Right atrium auricular region (tissue), 2 donors: ENCODE measurements at regions not wholly inside any gene's neighbourhood (a gene's known extent, or its start where the extent isn't known, plus 50 kb on each side); places are given as distances from the start of the nearest gene placed in this dataset.

Source experiments
- DNase-seq: peaks from one replicate; pipeline ENCODE4 v3.0.0-alpha.2; 2019; ENCODE audit warnings: low spot score
- H3K27ac ChIP-seq, 2 donors: fragments of 200-600 bp; sonication (generic); 1 replicate in 1 of 2; 2 replicates in 1 of 2; pipeline ENCODE4 v1.5.1; 2016 to 2019
- H3K27me3 ChIP-seq, 2 donors: fragments of 200-600 bp; sonication (generic); one replicate each; pipeline versions ENCODE4 v1.5.1 to v1.6.0; 2017 to 2019
- H3K36me3 ChIP-seq: fragments of 200-600 bp; sonication (generic); one replicate; pipeline ENCODE4 v1.5.1; 2016
- H3K4me1 ChIP-seq, 2 donors: fragments of 200-600 bp; sonication (generic); one replicate each; pipeline versions ENCODE4 v1.5.1 to v1.6.0; 2017 to 2019
- H3K4me3 ChIP-seq, 2 donors: fragments of 200-600 bp; sonication (generic); 1 replicate in 1 of 2; 2 replicates in 1 of 2; pipeline ENCODE4 v1.5.1; 2017 to 2019; ENCODE audit warnings: mild to moderate bottlenecking in 1 of 2, moderate library complexity in 1 of 2
- H3K9me3 ChIP-seq, 2 donors: fragments of 200-600 bp; sonication (generic); one replicate each; pipeline ENCODE4 v1.5.1; 2019
- CTCF ChIP-seq, 2 donors: fragments of 200-600 bp; sonication (generic); IDR thresholded peaks; one replicate each; pipeline ENCODE4 v1.5.1; 2019; ENCODE audit warnings: antibody characterized with exemption in 2 of 2

- H3K27me3 ChIP-seq = no peaks in the 10 kb centered on the region
- H3K27ac ChIP-seq = no peak overlapping the region
- H3K9me3 ChIP-seq = no peaks in the 10 kb centered on the region
- TF ChIP-seq CTCF (IDR thresholded peaks at IDR 0.05) = no peak
- no peaks in the 10 kb centered on the region for H3K36me3 ChIP-seq
- DNase-seq = no peak
- no peak overlapping the region for H3K4me3 ChIP-seq
- H3K4me1 ChIP-seq = no peaks in the 10 kb centered on the region
These were observed 129.3 kb upstream of the GJB5 start for GRCh38 chr1:34625521-34626015.

GRCh38 chr1:34627465-34628240 is 127.2 kb upstream of the GJB5 start:
- Histone ChIP-seq H3K36me3 (no peaks in the 10 kb centered on the region), H3K27ac (no peak overlapping the region), H3K4me1 (no peaks in the 10 kb centered on the region), H3K9me3 (no peaks in the 10 kb centered on the region), H3K27me3 (no peaks in the 10 kb centered on the region), H3K4me3 (no peak overlapping the region)
- no peak for DNase-seq
- no peak for TF ChIP-seq CTCF (IDR thresholded peaks at IDR 0.05)

GRCh38 chr1:34631126-34631525 is 123.7 kb upstream of the GJB5 start:
- no peaks in the 10 kb centered on the region for H3K36me3 ChIP-seq
- no peaks in the 10 kb centered on the region for H3K9me3 ChIP-seq
- no peaks in the 10 kb centered on the region for H3K4me1 ChIP-seq
- DNase-seq = no peak
- no peak for TF ChIP-seq CTCF (IDR thresholded peaks at IDR 0.05)
- no peak overlapping the region for H3K4me3 ChIP-seq
- H3K27me3 ChIP-seq = no peaks in the 10 kb centered on the region
- no peak overlapping the region for H3K27ac ChIP-seq

GRCh38 chr1:34639701-34640100 is 115.1 kb upstream of the GJB5 start:
- H3K9me3 ChIP-seq = no peaks in the 10 kb centered on the region
- TF ChIP-seq CTCF (IDR thresholded peaks at IDR 0.05) = no peak
- H3K4me1 ChIP-seq = no peaks in the 10 kb centered on the region
- no peaks in the 10 kb centered on the region for H3K27me3 ChIP-seq
- H3K36me3 ChIP-seq = no peaks in the 10 kb centered on the region
- no peak overlapping the region for H3K27ac ChIP-seq
- H3K4me3 ChIP-seq = no peak overlapping the region
- no peak for DNase-seq

- DNase-seq = no peak
- no peak for TF ChIP-seq CTCF (IDR thresholded peaks at IDR 0.05)
- Histone ChIP-seq H3K4me3 (no peak overlapping the region), H3K27ac (no peak overlapping the region), H3K36me3 (no peaks in the 10 kb centered on the region), H3K9me3 (no peaks in the 10 kb centered on the region), H3K27me3 (no peaks in the 10 kb centered on the region), H3K4me1 (no peaks in the 10 kb centered on the region)
These were observed 114.0 kb upstream of the GJB5 start for GRCh38 chr1:34640654-34641401.
